ENCODE measurements at regions not wholly inside any gene's neighbourhood (a gene's known extent, or its start where the extent isn't known, plus 50 kb on each side); places are given as distances from the start of the nearest gene placed in this dataset.

GRCh38 chr6:108791700-108792099 is 56.5 kb upstream of the ARMC2 start:
- Histone ChIP-seq H3K4me2 (no peak overlapping the region), H3K36me3 (ENCODE audit: insufficient read depth) (no peaks in the 10 kb centered on the region), H2AFZ (no peak overlapping the region), H3K79me2 (replicated peaks; ENCODE audit: insufficient read depth) (no peaks in the 10 kb centered on the region), H3K4me3 (no peak overlapping the region), H3K9me2 (ENCODE audit: insufficient read depth) (no peaks in the 10 kb centered on the region), H4K20me1 (replicated peaks; ENCODE audit: insufficient read depth) (no peaks in the 10 kb centered on the region), H3K27ac (ENCODE audit: low read depth) (no peak overlapping the region), H3K4me1 (ENCODE audit: insufficient read depth) (no peaks in the 10 kb centered on the region), H3K27me3 (ENCODE audit: insufficient read depth) (no peaks in the 10 kb centered on the region), H3F3A (replicated peaks; ENCODE audit: low read depth) (no peaks in the 10 kb centered on the region)
- Mint-ChIP-seq H3K4me1 (no peaks in the 10 kb centered on the region), H3K27ac (no peak overlapping the region), H3K4me3 (no peak overlapping the region), H3K27me3 (ENCODE audit: insufficient read depth, low read depth, poor library complexity) (no peaks in the 10 kb centered on the region), H3K9me3 (peaks cover 9% of the 10 kb centered on the region; the same call in 2 of the 3 replicates), H3K36me3 (ENCODE audit: low read depth) (no peaks in the 10 kb centered on the region; the same call in 2 of the 3 replicates)
- DNase-seq (ENCODE audit: low spot score) = no peak
- TF ChIP-seq EZH2 (IDR thresholded peaks at IDR 0.05; ENCODE audit: low read depth, unreplicated experiment) (no peak), ZNF331 (CRISPR knock-in tag; IDR thresholded peaks at IDR 0.05; ENCODE audit: low read depth) (no peak), POLR2AphosphoS5 (IDR thresholded peaks at IDR 0.05; ENCODE audit: low read depth) (no peak), REST (IDR thresholded peaks at IDR 0.05; ENCODE audit: unreplicated experiment) (no peak), ZNF462 (CRISPR knock-in tag; IDR thresholded peaks at IDR 0.05) (no peak), CTCF (conservative IDR thresholded peaks at IDR 0.05; ENCODE audit: low read depth in 2 of 2) (no peak), JUNB (IDR thresholded peaks at IDR 0.05; ENCODE audit: unreplicated experiment) (no peak), STAT1 (IDR thresholded peaks at IDR 0.05; ENCODE audit: unreplicated experiment) (no peak), EZH2phosphoT487 (IDR thresholded peaks at IDR 0.05; ENCODE audit: unreplicated experiment) (no peak), NANOG (IDR thresholded peaks at IDR 0.05; ENCODE audit: borderline replicate concordance) (no peak)
- ATAC-seq = no peak

Measured in GM23338 (cell line).